Endometrial microvascular endothelial cells (primary cell): ENCODE measurements at regions not wholly inside any gene's neighbourhood (a gene's known extent, or its start where the extent isn't known, plus 50 kb on each side); places are given as distances from the start of the nearest gene placed in this dataset.
"Not testable (repeated sequence)": the region's sequence is repeated elsewhere in the genome, so short reads cannot be mapped to it uniquely, and the experiment has no call there.

Source experiments
- in situ Hi-C: cut with HindIII; loops from 2 replicates; pipeline ENCODE4 v1.10.0; 2017; ENCODE audit warnings: low sequenced_read_pairs, low pct_unique_long_range_greater_than_20kb; ENCODE audit errors: inconsistent ontology term

- in situ Hi-C loops = no loop called here
These were observed 55.0 kb upstream of the CHD2 start for GRCh38 chr15:92845126-92845508.

- in situ Hi-C loops = no loop called here
These were observed 53.4 kb upstream of the CHD2 start for GRCh38 chr15:92846741-92847140.

- in situ Hi-C loops = no loop called here
These were observed 52.3 kb upstream of the CHD2 start for GRCh38 chr15:92847841-92848240.

- in situ Hi-C loops = no loop called here
These were observed 51.7 kb upstream of the CHD2 start for GRCh38 chr15:92848464-92848851.

GRCh38 chr15:92848852-92849598, 51.1 kb upstream of the CHD2 start:
- in situ Hi-C loops = no loop called here

- in situ Hi-C loops = not testable (repeated sequence)
These were observed 49.9 kb upstream of the CHD2 start for GRCh38 chr15:92850218-92850617.
